Endothelial cell of umbilical vein (primary cell): ENCODE measurements at regions not wholly inside any gene's neighbourhood (a gene's known extent, or its start where the extent isn't known, plus 50 kb on each side); places are given as distances from the start of the nearest gene placed in this dataset.

Experiments
- BruUV-seq: library from RNA; stranded (reverse); fragments of 400-500 nt; replicated peaks from 2 replicates; lab custom pipeline; 2021; lab: Mats Ljungman, UMichigan
- CTCF ChIA-PET: fragments of 300-600, 350-600 bp; sonication (Branson Sonifier 250); formaldehyde crosslinking; loops from one replicate; lab custom pipeline; 2021; ENCODE audit warnings: antibody characterized with exemption, inconsistent platforms; lab: Charles Lee
- POLR2A ChIA-PET: fragments of 300-600, 350-600 bp; sonication (Branson Sonifier 250); formaldehyde crosslinking; loops from one replicate; lab custom pipeline; 2021; ENCODE audit warnings: antibody characterized with exemption, inconsistent platforms; lab: Charles Lee
- DNase-seq: peaks from one replicate; pipeline ENCODE4 v3.0.0-alpha.2; 2011; ENCODE audit warnings: low read depth, low spot score
- FAIRE-seq: peaks from 2 replicates; lab custom pipeline; 2011; peaks lifted over from hg19 to GRCh38; lab: Jason Lieb, UNC
- H2AFZ ChIP-seq: 2 replicates; pipeline ENCODE4 v1.6.0; 2012; ENCODE audit warnings: low read depth, low read length, control low read depth, inconsistent platforms
- H3K27ac ChIP-seq: 2 replicates; pipeline ENCODE4 v1.5.1; 2011; ENCODE audit warnings: low read depth, mild to moderate bottlenecking, control low read depth, low read length, moderate library complexity; ENCODE audit not compliant: insufficient read depth
- H3K27me3 ChIP-seq, 2 experiments: 2 replicates each; pipeline versions ENCODE4 v1.6.0 to v1.6.1; 2011; ENCODE audit warnings: low read length in 2 of 2, mixed read lengths in 1 of 2; ENCODE audit not compliant: control insufficient read depth in 2 of 2, insufficient read depth in 2 of 2
- H3K36me3 ChIP-seq, 2 experiments: 2 replicates in 1 of 2; 3 replicates in 1 of 2; pipeline ENCODE4 v1.5.1; 2011; ENCODE audit warnings: low read length in 2 of 2, mild to moderate bottlenecking in 1 of 2, moderate library complexity in 1 of 2; ENCODE audit not compliant: control insufficient read depth in 2 of 2, insufficient read depth in 2 of 2; ENCODE audit errors: extremely low read depth in 1 of 2
- H3K4me1 ChIP-seq: 3 replicates; pipeline ENCODE4 v1.5.1; 2011; ENCODE audit warnings: mild to moderate bottlenecking, low read length; ENCODE audit not compliant: control insufficient read depth, insufficient read depth; ENCODE audit errors: extremely low read depth
- H3K4me2 ChIP-seq: 2 replicates; pipeline ENCODE4 v1.6.1; 2011; ENCODE audit warnings: low read length, control low read depth, mixed read lengths; ENCODE audit not compliant: insufficient read depth
- H3K4me3 ChIP-seq, 3 experiments: fragments of 200-600 bp in 1 of 3; sonication (generic), shearing (Covaris generic) in 1 of 3; replicated peaks in 1 of 3; 2 replicates each; pipeline ENCODE4 v1.5.1; 2011 to 2016; ENCODE audit warnings: control low read depth in 3 of 3, low read length in 3 of 3, mild to moderate bottlenecking in 2 of 3, inconsistent platforms in 1 of 3, low read depth in 1 of 3, moderate library complexity in 1 of 3; ENCODE audit not compliant: insufficient read depth in 1 of 3
- H3K79me2 ChIP-seq: 2 replicates; pipeline ENCODE4 v1.6.0; 2012; ENCODE audit warnings: low read length, inconsistent platforms; ENCODE audit not compliant: control insufficient read depth, insufficient read depth
- H3K9ac ChIP-seq: replicated peaks from 2 replicates; pipeline ENCODE3; 2011; ENCODE audit warnings: low read length, control low read depth; ENCODE audit not compliant: insufficient read depth; ENCODE audit errors: extremely low read depth
- H3K9me1 ChIP-seq: replicated peaks from 3 replicates; pipeline ENCODE4 v1.6.0; 2011; ENCODE audit warnings: mild to moderate bottlenecking, low read length; ENCODE audit not compliant: control insufficient read depth, insufficient read depth; ENCODE audit errors: extremely low read depth
- H3K9me3 ChIP-seq: replicated peaks from 2 replicates; pipeline ENCODE4 v1.5.1; 2012; ENCODE audit warnings: low read length, inconsistent platforms; ENCODE audit not compliant: control insufficient read depth, insufficient read depth
- H4K20me1 ChIP-seq: replicated peaks from 2 replicates; pipeline ENCODE3; 2011; ENCODE audit warnings: mild to moderate bottlenecking, low read length; ENCODE audit not compliant: control insufficient read depth, insufficient read depth; ENCODE audit errors: extremely low read depth
- EZH2 ChIP-seq: IDR thresholded peaks from 2 replicates; pipeline ENCODE4 v1.6.1; 2012; ENCODE audit warnings: borderline replicate concordance, low read depth, mild to moderate bottlenecking, moderate library complexity, low read length, inconsistent platforms; ENCODE audit not compliant: severe bottlenecking
- FOS ChIP-seq: IDR thresholded peaks from 2 replicates; pipeline ENCODE4 v1.6.1; 2011; ENCODE audit warnings: mild to moderate bottlenecking, low read length, moderate library complexity, borderline replicate concordance; ENCODE audit not compliant: insufficient read depth
- GATA2 ChIP-seq: IDR thresholded peaks from 2 replicates; pipeline ENCODE4 v1.7.0; 2011; ENCODE audit warnings: low read depth, mild to moderate bottlenecking, moderate library complexity, mixed read lengths, low read length; ENCODE audit not compliant: insufficient read length, insufficient read depth
- JUN ChIP-seq: IDR thresholded peaks from 2 replicates; pipeline ENCODE4 v1.6.1; 2011; ENCODE audit warnings: borderline replicate concordance, low read depth; ENCODE audit not compliant: insufficient read length, insufficient read depth
- MYC ChIP-seq: IDR thresholded peaks from one replicate; pipeline ENCODE4 v1.6.1; 2011; ENCODE audit warnings: mild to moderate bottlenecking, low read depth, low read length
- POLR2A ChIP-seq: IDR thresholded peaks from 2 replicates; pipeline ENCODE4 v1.6.1; 2012; ENCODE audit warnings: low read depth, mild to moderate bottlenecking, control low read depth, low read length
- POLR2AphosphoS5 ChIP-seq: IDR thresholded peaks from 2 replicates; pipeline ENCODE4 v1.6.1; 2012; ENCODE audit warnings: low read depth, mild to moderate bottlenecking, control low read depth, low read length, moderate library complexity; ENCODE audit not compliant: insufficient read depth
- dilution Hi-C: fragments of 300-500 bp; cut with MboI; formaldehyde crosslinking; loops from one replicate; pipeline ENCODE4 v1.15.0; 2019; ENCODE audit warnings: low sequenced_read_pairs; ENCODE audit not compliant: extremely low pct_ligation_motif_present
- intact Hi-C: fragments of 100-400 bp; cut with micrococcal nuclease; formaldehyde crosslinking; loops from one replicate; pipeline ENCODE4 v1.10.0; 2022
- TF ChIP-seq, protein P1 (sequence below): IDR thresholded peaks from 2 replicates; pipeline ENCODE4 v1.6.1; 2011; ENCODE audit not compliant: insufficient read depth, insufficient read length
- TF ChIP-seq, protein P2 (sequence below), 2 donors: IDR thresholded peaks; 1 replicate in 1 of 2; 2 replicates in 1 of 2; pipeline ENCODE4 v1.5.1; 2011; ENCODE audit warnings: low read length in 2 of 2, mild to moderate bottlenecking in 2 of 2, moderate library complexity in 2 of 2, control low read depth in 1 of 2, inconsistent platforms in 1 of 2, low read depth in 1 of 2; ENCODE audit not compliant: insufficient read depth in 1 of 2; ENCODE audit errors: extremely low read depth in 1 of 2

DNA sequence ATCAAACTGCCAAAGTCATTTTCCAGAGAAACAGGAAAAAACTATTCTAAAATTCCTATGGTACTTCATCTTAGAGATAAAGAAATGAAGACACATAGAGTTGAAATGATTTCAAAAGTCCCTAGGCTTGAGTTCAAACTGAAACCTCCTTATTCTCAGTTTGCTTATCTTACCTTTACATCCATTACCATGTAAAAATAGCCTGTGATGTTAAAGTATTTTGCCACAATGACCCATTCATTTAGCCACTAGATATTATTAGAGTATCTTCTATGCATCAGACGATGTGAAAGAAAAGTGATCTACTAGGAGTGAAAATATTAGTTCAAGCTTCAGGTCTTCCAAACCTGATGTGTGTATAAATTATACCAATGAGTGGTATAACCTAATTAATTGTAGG is 55.1 kb upstream of the TTC14 start:
- Histone ChIP-seq H3K79me2 (no peaks in the 10 kb centered on the region), H2AFZ (no peak overlapping the region), H4K20me1 (no peaks in the 10 kb centered on the region), H3K9ac (no peak overlapping the region), H3K4me1 (no peaks in the 10 kb centered on the region), H3K27me3 (no peaks in the 10 kb centered on the region), H3K27ac (no peak overlapping the region), H3K9me1 (no peaks in the 10 kb centered on the region), H3K36me3 (no peaks in the 10 kb centered on the region), H3K4me3 (no peak overlapping the region), H3K9me3 (no peaks in the 10 kb centered on the region), H3K4me2 (no peak overlapping the region)
- DNase-seq (no peak), FAIRE-seq (no peak)
- POLR2A ChIA-PET: no interaction called here
- dilution Hi-C loops (no loop called here), intact Hi-C loops (no loop called here)
- TF ChIP-seq JUN (no peak), POLR2A (no peak)
- no TSS peak for BruUV-seq
- CTCF ChIA-PET: no interaction called here

DNA sequence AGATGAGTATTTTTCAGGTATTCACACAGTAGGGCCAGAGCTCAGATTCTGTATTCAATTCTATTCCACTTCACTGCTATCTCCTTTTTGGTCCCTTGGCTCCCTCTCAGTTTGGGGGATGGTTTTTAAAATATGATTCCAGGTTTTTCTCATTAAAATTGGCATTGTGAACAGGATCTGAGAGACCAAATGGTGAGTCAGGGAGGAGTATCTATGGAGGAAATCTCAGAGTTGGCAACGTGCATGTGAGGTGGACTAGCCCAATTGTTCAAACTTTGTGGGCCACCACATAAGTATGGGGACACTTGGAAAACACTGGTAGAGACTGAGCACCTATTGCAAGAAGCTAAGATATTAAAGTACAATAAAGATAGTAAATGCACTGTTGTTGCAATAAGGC is 53.9 kb upstream of the TTC14 start:
- H3K9me1 ChIP-seq: no peaks in the 10 kb centered on the region
- no peak overlapping the region for H2AFZ ChIP-seq
- H3K36me3 ChIP-seq: no peaks in the 10 kb centered on the region
- no peak for DNase-seq
- H4K20me1 ChIP-seq: no peaks in the 10 kb centered on the region
- H3K27me3 ChIP-seq: no peaks in the 10 kb centered on the region
- H3K4me1 ChIP-seq: no peaks in the 10 kb centered on the region
- no peak for FAIRE-seq
- H3K27ac ChIP-seq: no peak overlapping the region
- intact Hi-C loops (no loop called here), dilution Hi-C loops (no loop called here)
- BruUV-seq: no TSS peak
- no peak overlapping the region for H3K9ac ChIP-seq
- ChIA-PET CTCF (interaction anchor here (1.1 kb wide), 1 partner anchor 141 kb away, joined by 3 read pairs; no protein-coding TSS in a partner anchor), POLR2A (no interaction called here)
- H3K4me2 ChIP-seq: no peak overlapping the region
- H3K9me3 ChIP-seq: no peaks in the 10 kb centered on the region
- TF ChIP-seq, protein P1, sequence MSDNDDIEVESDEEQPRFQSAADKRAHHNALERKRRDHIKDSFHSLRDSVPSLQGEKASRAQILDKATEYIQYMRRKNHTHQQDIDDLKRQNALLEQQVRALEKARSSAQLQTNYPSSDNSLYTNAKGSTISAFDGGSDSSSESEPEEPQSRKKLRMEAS: no peak
- TF ChIP-seq POLR2A: no peak
- no peak for TF ChIP-seq EZH2
- TF ChIP-seq GATA2: no peak
- TF ChIP-seq MYC: no peak
- TF ChIP-seq FOS: no peak
- no peak for TF ChIP-seq POLR2AphosphoS5
- TF ChIP-seq, protein P2, sequence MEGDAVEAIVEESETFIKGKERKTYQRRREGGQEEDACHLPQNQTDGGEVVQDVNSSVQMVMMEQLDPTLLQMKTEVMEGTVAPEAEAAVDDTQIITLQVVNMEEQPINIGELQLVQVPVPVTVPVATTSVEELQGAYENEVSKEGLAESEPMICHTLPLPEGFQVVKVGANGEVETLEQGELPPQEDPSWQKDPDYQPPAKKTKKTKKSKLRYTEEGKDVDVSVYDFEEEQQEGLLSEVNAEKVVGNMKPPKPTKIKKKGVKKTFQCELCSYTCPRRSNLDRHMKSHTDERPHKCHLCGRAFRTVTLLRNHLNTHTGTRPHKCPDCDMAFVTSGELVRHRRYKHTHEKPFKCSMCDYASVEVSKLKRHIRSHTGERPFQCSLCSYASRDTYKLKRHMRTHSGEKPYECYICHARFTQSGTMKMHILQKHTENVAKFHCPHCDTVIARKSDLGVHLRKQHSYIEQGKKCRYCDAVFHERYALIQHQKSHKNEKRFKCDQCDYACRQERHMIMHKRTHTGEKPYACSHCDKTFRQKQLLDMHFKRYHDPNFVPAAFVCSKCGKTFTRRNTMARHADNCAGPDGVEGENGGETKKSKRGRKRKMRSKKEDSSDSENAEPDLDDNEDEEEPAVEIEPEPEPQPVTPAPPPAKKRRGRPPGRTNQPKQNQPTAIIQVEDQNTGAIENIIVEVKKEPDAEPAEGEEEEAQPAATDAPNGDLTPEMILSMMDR (IDR thresholded peaks at IDR 0.05; ENCODE audit: extremely low read depth in 1 of 2, insufficient read depth in 1 of 2, low read depth in 1 of 2, low read length in 2 of 2): no peak
- no peak overlapping the region for H3K4me3 ChIP-seq
- H3K79me2 ChIP-seq: no peaks in the 10 kb centered on the region
